Colonic mucosa (tissue), 4 donors: ENCODE measurements at regions not wholly inside any gene's neighbourhood (a gene's known extent, or its start where the extent isn't known, plus 50 kb on each side); places are given as distances from the start of the nearest gene placed in this dataset.

Source experiments
- DNase-seq: peaks from one replicate; pipeline ENCODE4 v3.0.0-alpha.2; 2020
- H3K27ac ChIP-seq: fragments of 200-600 bp; one replicate; pipeline ENCODE4 v1.8.0; 2021
- H3K27me3 ChIP-seq: fragments of 200-600 bp; one replicate; pipeline ENCODE4 v1.8.0; 2021
- H3K36me3 ChIP-seq: fragments of 200-600 bp; one replicate; pipeline ENCODE4 v1.8.0; 2021
- H3K4me1 ChIP-seq: fragments of 200-600 bp; one replicate; pipeline ENCODE4 v1.8.0; 2021; ENCODE audit warnings: mild to moderate bottlenecking
- H3K4me3 ChIP-seq: fragments of 200-600 bp; one replicate; pipeline ENCODE4 v1.8.0; 2021
- H3K9ac ChIP-seq, 2 donors: one replicate each; pipeline ENCODE4 v1.7.0; 2013; ENCODE audit warnings: control low read depth in 2 of 2, low read depth in 2 of 2, low read length in 2 of 2
- H3K9me3 ChIP-seq: fragments of 200-600 bp; one replicate; pipeline ENCODE4 v1.8.0; 2021
- intact Hi-C: fragments of 100-400 bp; cut with DNase I; formaldehyde crosslinking; loops from one replicate; pipeline ENCODE4 v1.14.1; 2022
- TF ChIP-seq, protein P1 (sequence below): fragments of 200-600 bp; IDR thresholded peaks from one replicate; pipeline ENCODE4 v1.8.0; 2022; ENCODE audit warnings: antibody characterized with exemption, mild to moderate bottlenecking
- donor health status: healthy.
- donor health status: DM: no; HTN: no; CAD: no.
- donor health status: DM: no; HTN: no; CAD: no.

DNA sequence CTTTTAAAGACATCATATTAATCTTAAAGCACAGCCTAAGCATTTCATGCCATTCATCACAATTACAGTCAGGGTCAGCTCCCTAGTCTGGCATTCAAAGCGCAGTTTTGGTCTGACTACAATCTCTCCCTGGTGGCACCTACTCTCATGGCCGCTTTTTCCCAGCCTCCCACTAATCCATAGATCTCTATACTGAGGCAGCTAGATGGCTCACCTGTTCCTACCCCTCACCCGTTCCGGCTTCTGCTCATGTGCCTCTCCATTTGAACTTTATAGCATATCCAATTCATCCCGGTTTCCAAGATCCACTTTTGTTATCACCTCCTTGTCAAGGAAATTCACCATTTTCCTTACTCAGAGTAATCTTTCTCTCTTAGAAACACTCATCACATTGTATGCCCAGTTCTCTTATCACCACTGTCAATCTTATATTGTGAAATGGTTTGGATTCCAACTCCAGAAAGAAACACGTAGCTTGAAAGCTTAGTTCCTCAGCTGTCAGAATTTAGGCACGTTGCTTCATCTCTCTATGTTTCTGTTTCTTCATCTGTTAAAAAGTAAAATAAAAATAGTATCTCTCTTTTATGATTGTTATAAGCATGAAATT lies 220.0 kb upstream of the UBE2E2 start:
- intact Hi-C loops: no loop called here
- Histone ChIP-seq H3K36me3 (no peaks in the 10 kb centered on the region), H3K9me3 (no peaks in the 10 kb centered on the region), H3K27ac (no peak overlapping the region), H3K27me3 (no peaks in the 10 kb centered on the region), H3K9ac (no peak overlapping the region), H3K4me1 (no peaks in the 10 kb centered on the region), H3K4me3 (no peak overlapping the region)
- TF ChIP-seq, protein P1, sequence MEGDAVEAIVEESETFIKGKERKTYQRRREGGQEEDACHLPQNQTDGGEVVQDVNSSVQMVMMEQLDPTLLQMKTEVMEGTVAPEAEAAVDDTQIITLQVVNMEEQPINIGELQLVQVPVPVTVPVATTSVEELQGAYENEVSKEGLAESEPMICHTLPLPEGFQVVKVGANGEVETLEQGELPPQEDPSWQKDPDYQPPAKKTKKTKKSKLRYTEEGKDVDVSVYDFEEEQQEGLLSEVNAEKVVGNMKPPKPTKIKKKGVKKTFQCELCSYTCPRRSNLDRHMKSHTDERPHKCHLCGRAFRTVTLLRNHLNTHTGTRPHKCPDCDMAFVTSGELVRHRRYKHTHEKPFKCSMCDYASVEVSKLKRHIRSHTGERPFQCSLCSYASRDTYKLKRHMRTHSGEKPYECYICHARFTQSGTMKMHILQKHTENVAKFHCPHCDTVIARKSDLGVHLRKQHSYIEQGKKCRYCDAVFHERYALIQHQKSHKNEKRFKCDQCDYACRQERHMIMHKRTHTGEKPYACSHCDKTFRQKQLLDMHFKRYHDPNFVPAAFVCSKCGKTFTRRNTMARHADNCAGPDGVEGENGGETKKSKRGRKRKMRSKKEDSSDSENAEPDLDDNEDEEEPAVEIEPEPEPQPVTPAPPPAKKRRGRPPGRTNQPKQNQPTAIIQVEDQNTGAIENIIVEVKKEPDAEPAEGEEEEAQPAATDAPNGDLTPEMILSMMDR: no peak
- no peak for DNase-seq

DNA sequence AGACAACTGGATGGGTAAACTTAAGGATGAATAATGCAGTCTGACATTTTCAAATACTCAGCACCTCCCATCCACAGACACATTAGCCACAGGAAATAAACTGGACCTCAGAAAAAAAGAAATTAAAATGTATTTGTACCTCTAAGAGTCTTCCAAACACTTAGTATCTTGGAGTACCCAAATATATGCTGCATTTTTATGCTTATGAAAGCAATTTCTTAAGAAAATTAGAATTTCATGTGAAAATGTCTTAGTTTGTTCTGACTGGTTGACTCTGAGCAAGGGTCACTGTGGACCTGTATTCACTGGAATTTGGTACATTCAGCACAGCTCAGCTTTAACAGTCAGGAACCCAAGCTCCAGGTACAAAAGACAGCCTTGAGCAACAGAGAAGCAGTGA lies 216.2 kb upstream of the UBE2E2 start:
- no peak for DNase-seq
- Histone ChIP-seq H3K27me3 (no peaks in the 10 kb centered on the region), H3K27ac (no peak overlapping the region), H3K36me3 (no peaks in the 10 kb centered on the region), H3K4me3 (no peak overlapping the region), H3K4me1 (no peaks in the 10 kb centered on the region), H3K9ac (no peak overlapping the region), H3K9me3 (no peaks in the 10 kb centered on the region)
- intact Hi-C loops: no loop called here
- TF ChIP-seq, protein P1: no peak

DNA sequence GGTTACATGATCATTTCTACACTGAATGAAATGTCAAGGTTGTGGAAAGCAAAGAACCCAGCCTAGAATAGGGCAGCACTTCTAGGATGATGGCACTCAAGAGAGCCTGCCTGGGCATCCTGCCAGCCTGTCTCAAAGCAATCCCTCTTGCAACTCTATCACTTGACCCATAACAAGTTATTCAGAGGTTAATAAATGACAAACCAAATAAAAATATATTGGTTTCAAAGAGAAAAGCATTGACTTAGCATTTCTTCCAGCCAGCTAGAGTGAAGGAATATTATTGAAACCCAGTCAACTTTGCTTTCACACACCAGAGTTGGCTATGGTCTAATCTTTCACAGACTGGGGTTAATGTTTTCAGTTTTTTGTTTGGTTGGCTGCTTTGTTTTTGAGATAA lies 214.6 kb upstream of the UBE2E2 start:
- TF ChIP-seq, protein P1: no peak
- Histone ChIP-seq H3K27ac (no peak overlapping the region), H3K4me1 (no peaks in the 10 kb centered on the region), H3K4me3 (no peak overlapping the region), H3K27me3 (no peaks in the 10 kb centered on the region), H3K9me3 (no peaks in the 10 kb centered on the region), H3K9ac (no peak overlapping the region), H3K36me3 (no peaks in the 10 kb centered on the region)
- intact Hi-C loops: no loop called here
- no peak for DNase-seq

DNA sequence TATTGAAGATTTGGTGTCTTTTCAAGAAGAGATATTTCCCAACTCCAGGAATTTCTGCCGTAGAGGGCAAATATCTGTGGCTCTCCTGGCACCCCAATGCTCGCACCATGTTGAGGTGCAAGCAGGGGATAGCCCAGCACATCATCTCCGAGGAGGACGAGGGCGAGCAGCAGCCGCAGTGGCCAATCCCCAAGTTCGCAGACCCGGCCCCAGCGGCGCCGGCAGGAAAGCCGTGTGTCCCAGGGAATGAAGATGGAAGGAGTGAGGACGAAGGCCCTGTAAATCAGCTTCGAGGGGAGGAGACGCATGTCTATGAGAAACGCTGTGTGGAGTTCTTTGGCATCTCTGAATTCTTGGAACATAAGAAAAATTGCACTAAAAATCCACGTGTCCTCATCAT lies 213.4 kb upstream of the UBE2E2 start:
- no peak for DNase-seq
- Histone ChIP-seq H3K27ac (no peak overlapping the region), H3K4me1 (no peaks in the 10 kb centered on the region), H3K9me3 (no peaks in the 10 kb centered on the region), H3K4me3 (no peak overlapping the region), H3K36me3 (no peaks in the 10 kb centered on the region), H3K9ac (no peak overlapping the region), H3K27me3 (no peaks in the 10 kb centered on the region)
- intact Hi-C loops: no loop called here
- TF ChIP-seq, protein P1: no peak

DNA sequence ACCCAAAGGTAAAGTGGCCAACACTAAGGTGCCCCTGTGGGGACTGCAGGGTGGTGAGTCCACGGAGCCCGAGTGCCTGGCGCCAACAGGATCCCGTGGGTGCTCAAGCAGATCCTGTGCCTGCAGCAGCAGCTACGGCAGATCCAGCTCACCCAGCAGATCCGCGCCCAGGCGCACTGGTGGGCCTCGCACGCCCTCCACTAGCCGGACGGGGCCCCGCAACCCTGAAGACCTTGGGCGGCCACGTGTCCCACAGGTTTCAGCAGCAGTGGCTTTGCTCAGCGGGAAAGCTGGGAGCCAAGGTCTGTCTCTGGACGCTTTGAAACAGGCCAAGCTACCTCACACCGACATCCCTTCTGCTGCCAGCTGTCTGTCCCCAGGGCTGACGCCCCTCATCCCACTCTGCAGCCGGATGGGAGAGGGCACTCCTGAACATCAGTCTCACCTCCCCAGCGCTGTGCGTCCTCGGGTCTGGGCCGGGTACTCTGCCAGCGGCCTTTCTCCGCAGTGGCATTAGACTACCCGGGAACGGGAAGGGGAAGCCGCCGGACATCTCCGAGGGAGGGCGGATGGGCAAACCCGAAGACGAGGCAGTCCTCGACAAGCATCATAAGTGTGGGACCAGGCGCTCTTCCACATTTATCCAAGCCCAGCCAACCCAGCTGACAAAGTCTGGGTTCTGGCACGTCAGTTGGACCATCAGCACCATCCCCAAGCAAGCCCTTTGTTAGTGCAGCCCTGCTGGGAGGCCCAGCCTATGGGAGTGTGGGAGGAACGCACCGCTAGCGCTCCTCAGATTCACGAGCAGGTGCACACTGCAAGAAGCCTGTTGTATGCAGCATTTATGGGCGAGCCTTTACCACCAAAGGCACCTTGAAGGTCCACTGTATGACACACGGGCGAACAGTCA lies 212.6 kb upstream of the UBE2E2 start:
- TF ChIP-seq, protein P1: no peak
- Histone ChIP-seq H3K4me3 (no peak overlapping the region), H3K4me1 (no peaks in the 10 kb centered on the region), H3K9me3 (no peaks in the 10 kb centered on the region), H3K27ac (no peak overlapping the region), H3K36me3 (no peaks in the 10 kb centered on the region), H3K9ac (no peak overlapping the region), H3K27me3 (no peaks in the 10 kb centered on the region)
- intact Hi-C loops: no loop called here
- DNase-seq: no peak
